NCI-H345 treated with DMSO at 0.1 percent for 48 hours (cell line): ENCODE measurements at regions not wholly inside any gene's neighbourhood (a gene's known extent, or its start where the extent isn't known, plus 50 kb on each side); places are given as distances from the start of the nearest gene placed in this dataset.
"Not testable (repeated sequence)": the region's sequence is repeated elsewhere in the genome, so short reads cannot be mapped to it uniquely, and the experiment has no call there.

Source experiments
- DNase-seq: peaks from one replicate; lab custom pipeline; 2025; ENCODE audit not compliant: unreplicated experiment; lab: John Stamatoyannopoulos, UW

GRCh38 chr2:7696556-7696955 is 779.3 kb downstream of the RNF144A start:
- not testable (repeated sequence) for DNase-seq

DNA sequence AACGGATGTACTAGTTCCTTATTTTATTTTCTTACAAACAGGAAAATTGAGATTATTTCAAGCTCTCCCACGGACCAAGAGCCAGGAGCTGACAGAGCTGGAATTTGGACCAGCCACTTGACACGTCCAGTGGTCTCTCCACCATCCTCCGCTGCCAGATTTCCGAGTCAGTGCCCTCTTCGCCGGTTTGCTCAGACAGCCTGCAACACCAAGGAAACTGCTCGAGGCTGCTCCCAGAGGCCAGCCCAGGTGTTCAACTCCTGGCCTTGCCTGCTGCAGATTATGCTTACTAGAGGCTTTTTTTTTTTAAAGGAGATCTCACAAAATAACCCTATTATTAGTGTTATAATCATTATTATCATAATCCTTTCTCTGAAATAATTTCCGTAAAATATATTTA is 779.8 kb downstream of the RNF144A start:
- DNase-seq = no peak

DNA sequence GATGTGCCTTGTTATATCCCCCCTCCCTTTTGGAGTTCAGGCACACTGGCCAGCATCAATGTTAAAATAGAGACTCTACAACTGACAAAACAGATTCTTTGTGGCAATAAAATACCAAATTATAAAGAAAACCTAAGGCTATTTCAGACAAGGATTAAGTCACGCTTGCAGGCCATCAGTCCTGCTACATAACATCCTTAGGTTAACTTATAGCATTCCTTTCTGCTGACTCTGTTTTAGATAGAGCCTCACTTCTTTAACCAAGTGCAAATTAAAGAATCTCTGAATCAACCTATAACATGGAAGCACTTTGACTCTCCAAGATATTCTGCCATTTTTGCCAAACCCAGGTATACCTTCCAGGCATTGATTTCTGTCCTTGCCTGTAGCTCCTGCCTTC is 784.6 kb downstream of the RNF144A start:
- no peak for DNase-seq

GRCh38 chr2:7703048-7703447 is 785.8 kb downstream of the RNF144A start:
- no peak for DNase-seq

- peak; percentile 85 for DNase-seq
Observed at GRCh38 chr2:7703543-7704144, 786.4 kb downstream of the RNF144A start.

GRCh38 chr2:7704296-7704865 is 787.2 kb downstream of the RNF144A start:
- DNase-seq = no peak

GRCh38 chr2:7706791-7707190 is 789.6 kb downstream of the RNF144A start:
- DNase-seq = no peak

DNA sequence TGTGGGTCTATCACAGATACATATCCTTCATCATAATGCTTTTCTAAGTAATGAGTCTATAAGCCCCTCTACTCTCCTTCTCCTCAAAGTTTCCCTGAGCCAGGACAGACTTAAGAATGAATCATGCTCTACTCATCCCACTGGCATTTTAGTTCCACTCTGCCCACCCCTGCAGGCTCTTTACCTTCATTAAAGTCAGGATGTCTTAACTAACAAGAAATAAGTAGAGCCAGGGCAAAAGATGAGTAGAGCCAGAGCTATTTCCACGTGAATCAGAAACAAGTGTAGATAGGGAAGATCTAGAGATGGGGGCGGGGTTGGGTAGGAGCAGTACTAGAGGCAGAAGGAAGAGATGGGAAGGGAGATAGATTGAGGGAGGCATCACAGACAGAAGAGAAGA is 790.5 kb downstream of the RNF144A start:
- DNase-seq = no peak

DNA sequence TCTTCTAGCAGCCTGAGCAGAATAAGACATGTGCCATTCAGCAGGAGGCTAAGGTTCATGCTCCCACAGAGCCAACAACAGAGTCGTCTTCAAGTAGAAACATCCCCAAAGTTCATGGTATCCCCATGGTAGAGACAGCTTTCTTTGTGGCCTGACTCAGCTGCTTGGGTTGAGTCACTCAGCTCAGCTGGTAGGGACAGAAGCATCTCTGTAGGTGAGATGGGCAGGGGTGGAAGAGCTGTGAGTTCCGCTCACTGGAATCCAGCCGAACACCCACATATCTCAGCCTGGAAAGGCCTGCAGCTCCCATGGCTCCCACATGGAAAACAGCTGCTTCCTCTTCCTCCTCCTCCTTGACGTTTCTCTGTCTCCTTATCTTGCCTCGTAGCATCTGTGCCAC is 792.7 kb downstream of the RNF144A start:
- DNase-seq = no peak

GRCh38 chr2:7711167-7711566 is 794.0 kb downstream of the RNF144A start:
- no peak for DNase-seq

GRCh38 chr2:7719876-7720275 is 802.7 kb downstream of the RNF144A start:
- DNase-seq = no peak

DNA sequence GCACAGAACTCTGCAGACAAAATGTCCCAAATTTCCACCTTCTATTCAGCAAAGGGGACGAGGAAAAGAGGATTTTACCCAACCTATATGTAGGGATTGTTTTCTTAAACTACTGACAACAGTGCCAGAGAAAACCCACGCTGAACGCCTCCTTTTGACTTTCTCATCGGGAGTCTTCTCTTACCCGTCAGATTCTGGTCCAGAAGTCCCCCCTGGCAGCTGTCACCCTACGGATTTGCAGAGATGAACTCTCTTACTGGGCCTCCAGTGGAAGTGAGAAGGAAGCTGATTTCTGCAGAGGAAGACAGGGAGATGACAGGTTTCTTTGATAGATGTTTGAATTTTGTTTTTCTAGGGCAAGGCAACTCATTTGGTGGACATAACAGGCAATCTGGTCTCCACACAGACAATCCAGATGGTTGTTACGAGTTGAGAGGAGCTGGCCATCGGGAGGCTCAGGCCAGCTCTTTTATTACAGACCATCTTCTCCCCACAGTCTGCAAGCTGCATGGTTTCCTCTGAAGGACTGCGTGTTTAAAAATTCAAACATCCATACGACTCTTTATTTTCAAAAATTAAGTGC is 804.3 kb downstream of the RNF144A start:
- DNase-seq = no peak

- DNase-seq = no peak
Observed at GRCh38 chr2:7722212-7722910, 805.1 kb downstream of the RNF144A start.

DNA sequence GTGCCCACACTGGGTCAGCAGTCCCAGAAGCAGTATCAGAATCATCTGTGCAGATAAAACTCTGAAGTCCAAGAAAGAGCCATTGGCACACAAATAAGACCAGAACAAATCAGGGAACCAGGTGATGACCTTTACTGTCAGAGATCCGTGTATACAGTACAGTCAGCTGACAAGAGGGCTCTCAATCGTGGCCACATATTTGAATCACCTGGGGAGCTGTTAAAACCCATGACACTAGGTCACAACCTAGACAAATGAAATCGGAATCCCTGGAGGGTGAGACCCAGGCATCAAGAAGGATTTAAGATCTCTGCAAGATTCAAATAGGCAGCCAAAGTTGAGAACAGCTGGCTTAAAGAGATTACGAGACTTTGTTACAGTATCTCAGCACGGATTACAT is 807.1 kb downstream of the RNF144A start:
- no peak for DNase-seq

- DNase-seq = no peak
Observed at GRCh38 chr2:7725171-7725849, 808.1 kb downstream of the RNF144A start.

DNA sequence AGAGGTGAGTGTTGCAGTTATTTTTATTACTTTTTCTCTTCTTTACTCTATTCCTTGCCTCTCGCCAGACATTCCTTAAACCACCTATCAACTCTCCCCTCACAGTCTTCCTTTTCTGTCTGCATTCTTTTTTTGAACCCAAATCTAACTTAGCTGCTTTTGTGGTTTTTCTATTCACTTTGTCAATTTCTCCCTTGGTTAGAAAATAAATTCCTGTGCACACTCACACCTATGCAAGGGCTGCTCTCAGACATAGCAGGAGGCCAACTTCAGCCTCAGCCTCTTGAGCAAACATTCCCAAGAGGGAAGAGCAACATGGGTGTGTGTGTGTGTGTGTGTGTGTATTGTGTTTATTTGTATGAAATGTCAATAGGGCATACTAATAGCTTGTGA is 808.6 kb downstream of the RNF144A start:
- no peak for DNase-seq

DNA sequence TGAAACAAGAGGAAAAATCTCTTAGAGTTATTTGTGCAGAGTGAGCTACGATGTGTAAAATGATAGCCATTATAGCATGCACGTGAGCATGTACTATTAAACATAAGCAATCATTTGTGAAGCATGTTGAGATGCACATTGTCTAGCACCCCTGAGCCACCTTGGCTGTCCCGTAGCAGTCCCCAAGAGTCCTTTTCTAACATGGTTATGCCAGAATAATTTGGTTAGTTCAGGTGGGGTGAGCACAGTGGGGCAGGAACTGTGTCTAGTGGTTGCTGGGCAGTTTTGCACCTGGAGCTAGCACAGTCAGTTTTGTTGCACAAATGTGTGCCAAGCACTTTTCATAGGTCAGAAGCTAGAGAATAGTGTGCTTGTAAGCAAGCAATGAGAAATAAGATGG is 809.8 kb downstream of the RNF144A start:
- DNase-seq = no peak

- DNase-seq = no peak
Observed at GRCh38 chr2:7728388-7728787, 811.2 kb downstream of the RNF144A start.

DNA sequence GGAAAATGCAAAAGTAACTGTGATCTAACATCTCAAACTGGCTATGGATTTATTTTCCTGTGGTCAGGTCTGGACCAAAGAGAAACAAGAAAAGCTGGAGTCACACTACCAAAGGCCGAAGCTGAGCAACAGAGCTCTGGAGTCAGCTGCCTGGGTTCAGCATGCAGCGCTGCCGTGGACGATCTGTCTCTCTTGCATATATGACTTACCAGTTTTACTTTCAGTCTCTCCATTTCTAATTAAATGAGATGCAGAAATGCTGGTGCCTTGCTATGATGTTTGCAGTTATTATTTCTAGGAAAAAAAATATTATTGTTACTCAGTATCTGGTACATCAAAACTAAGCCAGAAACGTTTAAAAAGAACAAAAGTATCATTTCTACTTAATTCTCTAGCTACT is 813.2 kb downstream of the RNF144A start:
- no peak for DNase-seq

- no peak for DNase-seq
Observed at GRCh38 chr2:7730990-7731389, 813.8 kb downstream of the RNF144A start.

GRCh38 chr2:7732497-7732896 is 815.3 kb downstream of the RNF144A start:
- no peak for DNase-seq
